HG02852 (cell line): ENCODE measurements at regions not wholly inside any gene's neighbourhood (a gene's known extent, or its start where the extent isn't known, plus 50 kb on each side); places are given as distances from the start of the nearest gene placed in this dataset.
A peak's percentile ranks its signal among the peaks of the same experiment; 100 is the strongest.
"Not testable (repeated sequence)": the region's sequence is repeated elsewhere in the genome, so short reads cannot be mapped to it uniquely, and the experiment has no call there.

Experiments used
- ATAC-seq: cut with Tn5 transposase; IDR thresholded peaks from one replicate; pipeline ENCODE4 v1.9.1; 2021; ENCODE audit warnings: mild to moderate bottlenecking, moderate library complexity; ENCODE audit not compliant: unreplicated experiment

GRCh38 chr19:27852931-27853330, 1360.0 kb downstream of the UQCRFS1 start:
- ATAC-seq, result not testable (repeated sequence)

GRCh38 chr19:27851543-27852060, 1361.3 kb downstream of the UQCRFS1 start:
- no peak for ATAC-seq

- no peak for ATAC-seq
Measured at GRCh38 chr19:27851002-27851481, 1361.9 kb downstream of the UQCRFS1 start.

- no peak for ATAC-seq
Measured at GRCh38 chr19:27846944-27847343, 1366.0 kb downstream of the UQCRFS1 start.

GRCh38 chr19:27844261-27844660, 1368.7 kb downstream of the UQCRFS1 start:
- ATAC-seq, result no peak

GRCh38 chr19:27843861-27844260, 1369.1 kb downstream of the UQCRFS1 start:
- no peak for ATAC-seq

- ATAC-seq, result no peak
Measured at GRCh38 chr19:27833031-27833430, 1379.9 kb downstream of the UQCRFS1 start.

- ATAC-seq, result no peak
Measured at GRCh38 chr19:27828829-27829228, 1384.1 kb downstream of the UQCRFS1 start.

GRCh38 chr19:27824108-27824507, 1388.8 kb downstream of the UQCRFS1 start:
- no peak for ATAC-seq

- no peak for ATAC-seq
Measured at GRCh38 chr19:27822336-27822735, 1390.6 kb downstream of the UQCRFS1 start.

- ATAC-seq, result no peak
Measured at GRCh38 chr19:27821418-27822018, 1391.4 kb downstream of the UQCRFS1 start.

- no peak for ATAC-seq
Measured at GRCh38 chr19:27815985-27816384, 1397.0 kb downstream of the UQCRFS1 start.

GRCh38 chr19:27814834-27815233, 1398.1 kb downstream of the UQCRFS1 start:
- not testable (repeated sequence) for ATAC-seq

- ATAC-seq, result not testable (repeated sequence)
Measured at GRCh38 chr19:27814274-27814673, 1398.7 kb downstream of the UQCRFS1 start.

- no peak for ATAC-seq
Measured at GRCh38 chr19:27806471-27807070, 1406.4 kb downstream of the UQCRFS1 start.

GRCh38 chr19:27805848-27806247, 1407.1 kb downstream of the UQCRFS1 start:
- ATAC-seq, result no peak

- not testable (repeated sequence) for ATAC-seq
Measured at GRCh38 chr19:27802293-27802692, 1410.7 kb downstream of the UQCRFS1 start.

- no peak for ATAC-seq
Measured at GRCh38 chr19:27796540-27796939, 1416.4 kb downstream of the UQCRFS1 start.

- ATAC-seq, result no peak
Measured at GRCh38 chr19:27796073-27796472, 1416.9 kb downstream of the UQCRFS1 start.

GRCh38 chr19:27795369-27795768, 1417.6 kb downstream of the UQCRFS1 start:
- ATAC-seq, result no peak

- peak; percentile 9 for ATAC-seq
Measured at GRCh38 chr19:27794494-27795042, 1418.4 kb downstream of the UQCRFS1 start.
